Thyroid gland (tissue), 4 donors: ENCODE measurements at regions not wholly inside any gene's neighbourhood (a gene's known extent, or its start where the extent isn't known, plus 50 kb on each side); places are given as distances from the start of the nearest gene placed in this dataset.

Source experiments
- POLR2A ChIP-seq, 2 donors: fragments of 450-650 bp; IDR thresholded peaks; one replicate each; pipeline ENCODE4 v1.6.1; 2017; ENCODE audit warnings: antibody characterized with exemption in 2 of 2, mild to moderate bottlenecking in 2 of 2, moderate library complexity in 1 of 2
- TF ChIP-seq, protein P1 (sequence below), 6 experiments: fragments of 200-600 bp in 3 of 6; fragments of 450-650 bp in 3 of 6; sonication (generic) in 3 of 6; IDR thresholded peaks; one replicate each; pipeline ENCODE4 v1.5.1; 2016 to 2019; ENCODE audit warnings: antibody characterized with exemption in 6 of 6, mild to moderate bottlenecking in 2 of 6, inconsistent platforms in 1 of 6, moderate library complexity in 1 of 6

DNA sequence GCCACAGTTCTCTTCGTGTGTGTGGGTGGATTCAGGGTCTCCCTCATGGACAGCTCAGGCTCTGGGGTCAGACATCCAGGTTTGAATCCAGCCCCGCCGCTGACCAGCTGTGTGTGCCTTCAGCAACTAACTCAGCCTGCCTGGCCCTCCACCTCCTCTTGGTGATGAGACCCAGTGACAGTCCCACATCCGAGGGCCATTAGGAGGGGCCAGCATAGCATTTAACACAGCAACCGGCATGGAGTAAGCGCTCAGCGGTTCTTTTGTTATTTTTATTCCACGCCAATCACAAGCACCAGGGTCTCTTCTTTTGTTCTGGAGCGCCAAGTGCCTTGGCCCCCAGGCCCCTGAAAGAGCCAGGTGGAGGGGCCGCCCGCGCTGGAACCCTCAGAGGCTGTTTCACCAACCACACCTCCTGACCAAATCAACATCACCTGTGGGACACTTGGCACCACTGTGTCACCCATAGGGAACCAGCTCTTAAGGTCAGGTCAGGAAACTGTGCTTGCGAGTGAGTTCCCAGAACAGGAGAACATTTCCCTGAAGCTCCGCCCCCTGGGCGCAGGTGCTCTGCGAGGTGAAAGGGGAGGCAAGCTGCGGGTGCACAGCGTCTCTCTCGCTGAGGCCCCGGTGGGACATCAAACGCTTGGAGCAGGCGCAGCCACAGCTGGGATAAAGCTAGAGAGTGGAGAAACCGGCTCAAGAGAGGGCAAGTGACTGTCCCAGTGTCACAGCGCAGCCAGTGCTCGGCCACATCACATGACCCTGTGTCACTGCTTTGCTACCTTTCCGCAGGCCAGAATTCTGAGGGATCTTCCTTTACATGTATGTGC lies 311.3 kb downstream of the UACA start:
- TF ChIP-seq, protein P1, sequence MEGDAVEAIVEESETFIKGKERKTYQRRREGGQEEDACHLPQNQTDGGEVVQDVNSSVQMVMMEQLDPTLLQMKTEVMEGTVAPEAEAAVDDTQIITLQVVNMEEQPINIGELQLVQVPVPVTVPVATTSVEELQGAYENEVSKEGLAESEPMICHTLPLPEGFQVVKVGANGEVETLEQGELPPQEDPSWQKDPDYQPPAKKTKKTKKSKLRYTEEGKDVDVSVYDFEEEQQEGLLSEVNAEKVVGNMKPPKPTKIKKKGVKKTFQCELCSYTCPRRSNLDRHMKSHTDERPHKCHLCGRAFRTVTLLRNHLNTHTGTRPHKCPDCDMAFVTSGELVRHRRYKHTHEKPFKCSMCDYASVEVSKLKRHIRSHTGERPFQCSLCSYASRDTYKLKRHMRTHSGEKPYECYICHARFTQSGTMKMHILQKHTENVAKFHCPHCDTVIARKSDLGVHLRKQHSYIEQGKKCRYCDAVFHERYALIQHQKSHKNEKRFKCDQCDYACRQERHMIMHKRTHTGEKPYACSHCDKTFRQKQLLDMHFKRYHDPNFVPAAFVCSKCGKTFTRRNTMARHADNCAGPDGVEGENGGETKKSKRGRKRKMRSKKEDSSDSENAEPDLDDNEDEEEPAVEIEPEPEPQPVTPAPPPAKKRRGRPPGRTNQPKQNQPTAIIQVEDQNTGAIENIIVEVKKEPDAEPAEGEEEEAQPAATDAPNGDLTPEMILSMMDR (IDR thresholded peaks at IDR 0.05): no peak
- TF ChIP-seq POLR2A (IDR thresholded peaks at IDR 0.05): no peak
